Embryonic facial prominence (tissue), 1 donor: ENCODE measurements at regions not wholly inside any gene's neighbourhood (a gene's known extent, or its start where the extent isn't known, plus 50 kb on each side); places are given as distances from the start of the nearest gene placed in this dataset.

Experiments
- DNase-seq: peaks from one replicate; pipeline ENCODE4 v3.0.0-alpha.2; 2016; ENCODE audit errors: extremely low spot score

DNA sequence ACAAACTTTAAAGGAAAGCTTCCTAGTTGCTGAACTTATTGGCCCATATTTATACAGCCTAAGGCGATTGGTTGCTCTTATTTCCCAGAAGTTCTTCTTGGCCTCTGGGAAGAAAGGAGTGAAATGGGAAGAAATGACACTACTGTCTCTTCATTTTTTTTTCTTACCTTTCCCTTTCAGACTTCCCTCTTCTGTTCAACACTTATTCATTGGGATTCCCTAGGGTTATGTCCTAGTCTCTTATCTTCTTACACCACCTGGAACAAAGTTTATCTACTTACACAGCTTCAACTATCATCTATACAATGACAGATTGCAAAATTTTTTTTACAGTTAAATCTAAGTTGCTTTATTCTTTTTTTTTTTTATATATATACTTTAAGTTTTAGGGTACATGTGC is 68.0 kb downstream of the SNX12 start:
- DNase-seq: no peak

DNA sequence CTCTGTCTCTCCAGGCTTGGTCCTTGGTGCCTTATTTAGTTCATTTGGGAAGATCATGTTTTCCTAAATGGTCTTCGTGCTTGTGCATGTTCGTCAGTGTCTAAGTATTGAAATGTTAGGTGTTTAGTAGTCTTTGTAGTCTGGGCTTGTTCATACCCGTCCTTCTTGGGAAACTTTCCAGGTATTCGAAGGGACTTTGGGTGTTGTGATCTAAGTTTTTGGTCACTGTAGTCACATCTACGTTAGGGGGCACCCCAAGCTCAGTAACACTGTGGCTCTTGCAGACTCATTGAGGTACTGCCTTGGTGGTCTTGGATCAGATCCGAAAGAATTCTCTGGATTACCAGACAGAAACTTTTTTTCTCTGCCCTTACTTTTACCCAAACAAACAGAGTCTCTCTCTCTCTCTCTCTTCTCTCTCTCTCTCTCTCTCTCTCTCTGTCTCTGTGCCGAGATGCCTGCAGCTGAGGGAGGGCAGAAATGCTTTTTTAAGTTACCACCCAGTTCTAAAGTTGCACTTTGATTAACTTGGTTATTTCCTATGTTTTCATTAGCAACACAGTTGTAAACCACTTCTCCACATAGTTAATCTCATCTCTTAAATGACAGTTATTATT is 67.6 kb upstream of the SLC7A3 start:
- peak; percentile 22 for DNase-seq

GRCh38 chrX:70995338-70995737 is 64.4 kb upstream of the SLC7A3 start:
- no peak for DNase-seq

DNA sequence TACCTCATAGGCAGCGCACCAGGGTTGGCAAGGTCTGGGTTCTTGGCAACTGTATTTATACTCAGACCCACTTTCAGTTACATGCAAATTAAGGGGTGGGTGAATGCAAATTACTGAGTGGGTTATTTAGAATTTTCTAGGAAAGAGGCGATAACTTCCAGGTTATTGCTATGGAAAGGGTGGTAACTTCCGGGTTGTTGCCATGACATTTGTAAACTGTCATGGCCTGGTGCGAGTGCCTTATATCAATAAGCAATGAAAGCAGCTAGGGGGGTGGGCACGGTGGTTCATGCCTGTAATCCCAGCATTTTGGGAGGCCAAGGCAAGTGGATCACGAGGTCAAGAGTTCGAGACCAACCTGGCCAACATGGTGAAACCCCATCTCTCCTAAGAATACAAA is 57.5 kb upstream of the SLC7A3 start:
- no peak for DNase-seq
